Liver (tissue), 8 donors: ENCODE measurements at regions not wholly inside any gene's neighbourhood (a gene's known extent, or its start where the extent isn't known, plus 50 kb on each side); places are given as distances from the start of the nearest gene placed in this dataset.

Experiments used
- DNase-seq: peaks from one replicate; pipeline ENCODE4 v3.0.0-alpha.2; 2017; ENCODE audit warnings: low spot score
- H3K27ac ChIP-seq, 2 donors: one replicate each; pipeline ENCODE4 v1.7.0; 2013; ENCODE audit warnings: inconsistent platforms in 2 of 2, low read length in 2 of 2, control low read depth in 1 of 2, low read depth in 1 of 2, mild to moderate bottlenecking in 1 of 2
- H3K27me3 ChIP-seq, 4 donors: one replicate each; pipeline versions ENCODE4 v1.6.1 to v1.7.0; 2013; ENCODE audit warnings: low read length in 3 of 4, inconsistent platforms in 1 of 4, mild to moderate bottlenecking in 1 of 4, moderate library complexity in 1 of 4; ENCODE audit not compliant: control insufficient read depth in 4 of 4, insufficient read depth in 4 of 4
- H3K36me3 ChIP-seq, 4 donors: one replicate each; pipeline versions ENCODE4 v1.6.1 to v1.7.0; 2013; ENCODE audit warnings: low read length in 3 of 4, mild to moderate bottlenecking in 3 of 4, low read depth in 1 of 4, moderate library complexity in 1 of 4; ENCODE audit not compliant: control insufficient read depth in 4 of 4, insufficient read depth in 3 of 4
- H3K4me1 ChIP-seq, 4 donors: one replicate each; pipeline versions ENCODE4 v1.6.1 to v1.7.0; 2013; ENCODE audit warnings: low read length in 3 of 4, mild to moderate bottlenecking in 3 of 4, moderate library complexity in 1 of 4; ENCODE audit not compliant: control insufficient read depth in 4 of 4, insufficient read depth in 4 of 4
- H3K4me3 ChIP-seq, 3 donors: one replicate each; pipeline versions ENCODE4 v1.6.1 to v1.7.0; 2013; ENCODE audit warnings: low read length in 3 of 3, control low read depth in 1 of 3, low read depth in 1 of 3, mild to moderate bottlenecking in 1 of 3
- H3K9ac ChIP-seq, 2 donors: one replicate each; pipeline ENCODE4 v1.7.0; 2013; ENCODE audit warnings: low read length in 2 of 2, mild to moderate bottlenecking in 2 of 2, moderate library complexity in 2 of 2, control low read depth in 1 of 2, low read depth in 1 of 2
- H3K9me3 ChIP-seq, 4 donors: one replicate each; pipeline versions ENCODE4 v1.6.1 to v1.7.0; 2013; ENCODE audit warnings: low read length in 3 of 4; ENCODE audit not compliant: control insufficient read depth in 4 of 4
- EGR1 ChIP-seq, 2 donors: IDR thresholded peaks; 2 replicates each; pipeline ENCODE4 v1.6.1; 2016 to 2018; ENCODE audit warnings: antibody characterized with exemption in 2 of 2, low read depth in 2 of 2
- FOXA1 ChIP-seq: IDR thresholded peaks from 2 replicates; pipeline ENCODE4 v1.6.1; 2016; ENCODE audit warnings: antibody characterized with exemption
- FOXA2 ChIP-seq: IDR thresholded peaks from 2 replicates; pipeline ENCODE4 v1.6.1; 2016; ENCODE audit warnings: antibody characterized with exemption
- GABPA ChIP-seq, 2 donors: IDR thresholded peaks in 1 of 2; conservative IDR thresholded peaks in 1 of 2; 2 replicates each; pipeline ENCODE4 v1.6.1; 2016; ENCODE audit warnings: antibody characterized with exemption in 2 of 2, mild to moderate bottlenecking in 1 of 2, moderate library complexity in 1 of 2
- HNF4A ChIP-seq, 2 donors: conservative IDR thresholded peaks; 2 replicates each; pipeline ENCODE4 v1.6.1; 2016; ENCODE audit warnings: antibody characterized with exemption in 2 of 2, mild to moderate bottlenecking in 2 of 2
- HNF4G ChIP-seq: IDR thresholded peaks from 2 replicates; pipeline ENCODE4 v1.6.1; 2016; ENCODE audit warnings: antibody characterized with exemption
- JUND ChIP-seq, 2 donors: IDR thresholded peaks; 2 replicates each; pipeline ENCODE4 v1.6.1; 2016; ENCODE audit warnings: antibody characterized with exemption in 2 of 2
- NR2F2 ChIP-seq: IDR thresholded peaks from 2 replicates; pipeline ENCODE4 v1.6.1; 2016; ENCODE audit warnings: antibody characterized with exemption
- RAD21 ChIP-seq, 2 donors: IDR thresholded peaks; 2 replicates each; pipeline ENCODE4 v1.6.1; 2016; ENCODE audit warnings: antibody characterized with exemption in 2 of 2, mild to moderate bottlenecking in 2 of 2
- REST ChIP-seq: IDR thresholded peaks from 2 replicates; pipeline ENCODE4 v1.6.1; 2016; ENCODE audit warnings: antibody characterized with exemption, mild to moderate bottlenecking
- RXRA ChIP-seq, 2 donors: IDR thresholded peaks; 2 replicates each; pipeline ENCODE4 v1.6.1; 2017 to 2018; ENCODE audit warnings: antibody characterized with exemption in 2 of 2, mild to moderate bottlenecking in 1 of 2
- SP1 ChIP-seq: IDR thresholded peaks from 2 replicates; pipeline ENCODE4 v1.6.1; 2018; ENCODE audit warnings: antibody characterized with exemption, mild to moderate bottlenecking
- TAF1 ChIP-seq: conservative IDR thresholded peaks from 2 replicates; pipeline ENCODE4 v1.6.1; 2016; ENCODE audit warnings: antibody characterized with exemption, mild to moderate bottlenecking
- YY1 ChIP-seq: IDR thresholded peaks from 2 replicates; pipeline ENCODE4 v1.6.1; 2016; ENCODE audit warnings: antibody characterized with exemption, mild to moderate bottlenecking
- ZBTB33 ChIP-seq: IDR thresholded peaks from 2 replicates; pipeline ENCODE4 v1.6.1; 2016; ENCODE audit warnings: antibody characterized with exemption
- WGBS: extraction: QIAGEN DNeasy Blood & Tissue Kit; methylation state at CpG from one replicate; pipeline ENCODE4 v1.1.7; 2013; 5-methylcytosine and 5-hydroxymethylcytosine counted together
- TF ChIP-seq, protein P1 (sequence below): IDR thresholded peaks from 2 replicates; pipeline ENCODE4 v1.6.1; 2016; ENCODE audit warnings: antibody characterized with exemption
- TF ChIP-seq, protein P2 (sequence below): fragments of 150-350 bp; IDR thresholded peaks from 2 replicates; pipeline ENCODE4 v1.5.1; 2017; ENCODE audit warnings: improper control_type of control experiment, low read depth, low read length; ENCODE audit not compliant: missing input control
- TF ChIP-seq, protein P3 (sequence below): IDR thresholded peaks from 2 replicates; pipeline ENCODE4 v1.6.1; 2016; ENCODE audit warnings: antibody characterized with exemption
- donor health status: healthy.
- donor health status: healthy.
- donor health status: healthy.
- donor health status: healthy.
- donor health status: healthy.

DNA sequence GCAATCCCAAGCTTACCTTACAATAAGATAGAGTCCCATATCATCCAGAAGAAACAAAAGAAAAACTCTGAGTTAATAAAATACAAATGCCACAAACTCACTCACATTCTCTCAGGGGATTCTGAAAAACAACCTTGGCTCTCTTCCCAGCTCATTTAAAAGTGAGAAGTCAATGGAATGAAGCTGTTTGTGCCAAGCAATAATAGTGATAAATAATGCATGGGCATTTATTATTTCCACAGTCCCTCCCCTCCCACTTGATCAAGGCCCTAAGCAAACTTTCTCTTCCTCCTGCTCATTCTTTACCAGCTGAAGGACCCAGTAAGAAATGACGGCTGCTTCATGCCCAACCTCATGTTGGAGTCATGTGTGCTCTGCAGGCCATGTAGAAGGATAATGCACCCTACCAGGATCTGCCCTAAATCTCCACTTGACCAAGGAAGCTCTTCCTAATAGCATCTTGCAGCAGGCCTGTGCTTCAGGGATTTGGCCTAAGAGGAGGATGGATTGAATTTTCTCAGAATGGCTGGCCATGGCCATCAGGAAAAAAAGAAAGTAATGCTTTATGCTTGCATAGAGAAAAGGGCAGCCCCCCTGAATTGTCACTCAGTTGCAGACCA, 451.3 kb downstream of the GPAM start:
- Histone ChIP-seq H3K9ac (no peak overlapping the region), H3K4me3 (no peak overlapping the region), H3K9me3 (no peaks in the 10 kb centered on the region), H3K36me3 (no peaks in the 10 kb centered on the region), H3K27me3 (no peaks in the 10 kb centered on the region), H3K4me1 (no peaks in the 10 kb centered on the region), H3K27ac (no peak overlapping the region)
- no peak for DNase-seq
- TF ChIP-seq JUND (IDR thresholded peaks at IDR 0.05), result no peak
- TF ChIP-seq, protein P1, sequence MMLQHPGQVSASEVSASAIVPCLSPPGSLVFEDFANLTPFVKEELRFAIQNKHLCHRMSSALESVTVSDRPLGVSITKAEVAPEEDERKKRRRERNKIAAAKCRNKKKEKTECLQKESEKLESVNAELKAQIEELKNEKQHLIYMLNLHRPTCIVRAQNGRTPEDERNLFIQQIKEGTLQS, result no peak
- no peak for TF ChIP-seq REST
- no peak for TF ChIP-seq HNF4G
- TF ChIP-seq FOXA2, result no peak
- TF ChIP-seq HNF4A (conservative IDR thresholded peaks at IDR 0.05), result no peak
- TF ChIP-seq SP1, result no peak
- no peak for TF ChIP-seq RXRA (IDR thresholded peaks at IDR 0.05)
- TF ChIP-seq GABPA (IDR thresholded peaks at IDR 0.05 in 1 of 2, conservative IDR thresholded peaks at IDR 0.05 in 1 of 2), result no peak
- no peak for TF ChIP-seq TAF1
- no peak for TF ChIP-seq YY1
- TF ChIP-seq FOXA1, result no peak
- TF ChIP-seq ZBTB33, result no peak
- no peak for TF ChIP-seq RAD21 (IDR thresholded peaks at IDR 0.05)
- no peak for TF ChIP-seq EGR1 (IDR thresholded peaks at IDR 0.05; ENCODE audit: low read depth in 2 of 2)
- TF ChIP-seq, protein P2, sequence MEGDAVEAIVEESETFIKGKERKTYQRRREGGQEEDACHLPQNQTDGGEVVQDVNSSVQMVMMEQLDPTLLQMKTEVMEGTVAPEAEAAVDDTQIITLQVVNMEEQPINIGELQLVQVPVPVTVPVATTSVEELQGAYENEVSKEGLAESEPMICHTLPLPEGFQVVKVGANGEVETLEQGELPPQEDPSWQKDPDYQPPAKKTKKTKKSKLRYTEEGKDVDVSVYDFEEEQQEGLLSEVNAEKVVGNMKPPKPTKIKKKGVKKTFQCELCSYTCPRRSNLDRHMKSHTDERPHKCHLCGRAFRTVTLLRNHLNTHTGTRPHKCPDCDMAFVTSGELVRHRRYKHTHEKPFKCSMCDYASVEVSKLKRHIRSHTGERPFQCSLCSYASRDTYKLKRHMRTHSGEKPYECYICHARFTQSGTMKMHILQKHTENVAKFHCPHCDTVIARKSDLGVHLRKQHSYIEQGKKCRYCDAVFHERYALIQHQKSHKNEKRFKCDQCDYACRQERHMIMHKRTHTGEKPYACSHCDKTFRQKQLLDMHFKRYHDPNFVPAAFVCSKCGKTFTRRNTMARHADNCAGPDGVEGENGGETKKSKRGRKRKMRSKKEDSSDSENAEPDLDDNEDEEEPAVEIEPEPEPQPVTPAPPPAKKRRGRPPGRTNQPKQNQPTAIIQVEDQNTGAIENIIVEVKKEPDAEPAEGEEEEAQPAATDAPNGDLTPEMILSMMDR, result no peak
- no peak for TF ChIP-seq NR2F2
- TF ChIP-seq, protein P3, sequence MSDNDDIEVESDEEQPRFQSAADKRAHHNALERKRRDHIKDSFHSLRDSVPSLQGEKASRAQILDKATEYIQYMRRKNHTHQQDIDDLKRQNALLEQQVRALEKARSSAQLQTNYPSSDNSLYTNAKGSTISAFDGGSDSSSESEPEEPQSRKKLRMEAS, result no peak
- 90% methylated on average over 1 of the region's 1 CpG for WGBS
